LHCN-M2 (cell line): ENCODE measurements at regions not wholly inside any gene's neighbourhood (a gene's known extent, or its start where the extent isn't known, plus 50 kb on each side); places are given as distances from the start of the nearest gene placed in this dataset.
"Not testable (repeated sequence)": the region's sequence is repeated elsewhere in the genome, so short reads cannot be mapped to it uniquely, and the experiment has no call there.

ENCODE experiments used
- DNase-seq: peaks from one replicate; pipeline ENCODE4 v3.0.0-alpha.2; 2012; ENCODE audit warnings: low read depth

- DNase-seq: peak; percentile 70
Measured at GRCh38 chr5:27845248-27845647, 806.9 kb upstream of the CDH9 start.

DNA sequence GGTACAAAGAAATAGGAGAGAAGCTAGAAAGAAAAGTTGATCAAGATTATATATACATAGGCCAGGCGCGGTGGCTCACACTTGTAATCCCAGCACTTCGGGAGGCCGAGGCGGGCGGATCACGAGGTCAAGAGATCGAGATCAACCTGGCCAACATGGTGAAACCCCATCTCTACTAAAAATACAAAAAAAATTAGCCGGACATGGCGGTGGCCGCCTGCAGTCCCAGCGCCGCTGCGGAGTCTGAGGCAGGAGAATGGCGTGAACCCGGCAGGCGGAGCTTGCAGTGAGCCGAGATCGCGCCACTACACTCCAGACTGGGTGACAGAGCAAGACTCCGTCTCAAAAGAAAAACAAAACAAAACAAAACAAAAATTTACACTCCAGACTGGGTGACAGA, 798.3 kb upstream of the CDH9 start:
- DNase-seq: not testable (repeated sequence)

- no peak for DNase-seq
Measured at GRCh38 chr5:27832886-27833285, 794.5 kb upstream of the CDH9 start.

GRCh38 chr5:27830546-27830945, 792.2 kb upstream of the CDH9 start:
- DNase-seq: peak; percentile 76

GRCh38 chr5:27821681-27822080, 783.3 kb upstream of the CDH9 start:
- DNase-seq: peak; percentile 74

GRCh38 chr5:27818888-27819287, 780.5 kb upstream of the CDH9 start:
- DNase-seq: peak; percentile 76

- DNase-seq: no peak
Measured at GRCh38 chr5:27814983-27815382, 776.6 kb upstream of the CDH9 start.

- no peak for DNase-seq
Measured at GRCh38 chr5:27814286-27814685, 775.9 kb upstream of the CDH9 start.

- DNase-seq: peak; percentile 71
Measured at GRCh38 chr5:27810458-27810857, 772.1 kb upstream of the CDH9 start.

- DNase-seq: no peak
Measured at GRCh38 chr5:27797220-27797619, 758.8 kb upstream of the CDH9 start.

DNA sequence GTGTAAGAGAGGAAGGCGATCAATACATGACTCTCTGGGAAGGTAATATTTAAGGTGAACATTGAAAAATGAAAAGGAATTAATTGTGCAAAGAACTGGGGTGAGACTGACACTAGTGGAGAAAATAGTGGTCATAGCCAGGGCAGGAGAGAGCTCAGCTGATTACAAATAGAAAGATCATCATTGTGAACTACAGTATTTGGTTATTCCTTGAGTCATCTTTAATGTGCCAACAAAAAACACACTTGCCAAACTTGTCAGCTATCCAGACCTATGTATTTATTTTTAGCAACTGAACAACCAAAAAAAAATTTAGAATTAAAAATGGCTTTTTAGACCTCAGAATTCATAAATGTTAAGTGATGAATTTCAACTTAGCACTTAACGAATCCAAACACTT, 749.8 kb upstream of the CDH9 start:
- DNase-seq: peak; percentile 43

DNA sequence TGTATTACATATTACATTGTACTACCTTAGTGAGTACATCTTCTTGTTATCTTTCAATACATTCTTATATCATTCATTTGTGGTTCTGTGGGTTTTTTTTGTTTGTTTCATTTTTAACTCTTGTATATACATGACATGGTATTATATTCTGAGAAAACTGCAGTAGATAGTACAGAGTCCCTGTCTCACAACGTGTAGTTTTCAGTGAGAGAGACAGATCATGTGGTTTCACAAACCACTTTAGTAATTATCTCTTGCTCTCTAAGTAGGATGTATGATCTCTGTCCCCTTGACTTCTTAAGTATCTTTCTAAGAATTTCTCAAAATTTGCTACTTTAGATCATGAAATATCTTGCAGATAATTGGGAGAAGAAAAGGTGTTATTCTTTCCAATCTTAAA, 745.9 kb upstream of the CDH9 start:
- DNase-seq: no peak

GRCh38 chr5:27778121-27778520, 739.7 kb upstream of the CDH9 start:
- no peak for DNase-seq

DNA sequence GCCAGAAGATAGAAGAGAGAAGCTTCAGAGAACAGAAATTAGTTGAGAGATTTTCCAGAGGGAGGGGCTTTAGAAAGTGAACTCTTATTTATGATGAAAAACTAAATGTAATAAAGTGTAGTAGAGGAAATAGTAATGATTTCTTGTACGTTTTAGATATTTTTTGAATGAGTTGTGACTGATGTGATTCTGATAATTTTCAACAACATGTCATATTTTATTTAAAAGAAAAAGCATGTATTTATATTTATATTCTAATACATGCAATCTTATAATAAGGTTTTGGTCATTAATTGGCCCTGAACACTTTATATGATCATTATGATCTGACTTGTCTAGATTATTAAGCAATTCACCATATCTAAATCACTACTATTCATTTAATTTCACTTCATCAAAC, 735.2 kb upstream of the CDH9 start:
- no peak for DNase-seq

DNA sequence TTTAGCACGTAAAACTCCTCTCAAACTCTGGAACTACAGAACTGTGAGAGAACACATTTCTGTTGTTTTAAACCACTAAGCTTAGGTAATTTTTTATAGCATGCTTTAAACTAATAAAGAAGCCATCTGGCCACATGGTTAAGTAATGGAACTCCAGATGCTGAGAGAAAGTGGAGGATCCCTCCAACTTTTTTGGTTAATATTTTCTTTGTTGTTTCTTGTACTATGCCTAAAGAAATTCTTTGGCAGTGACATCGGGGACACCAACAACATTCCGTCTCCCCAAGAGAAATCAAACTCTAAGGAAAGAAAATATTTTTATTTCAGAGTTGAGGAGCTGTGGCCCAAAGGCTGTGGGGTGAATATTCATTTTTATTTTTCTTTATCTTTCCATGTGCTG, 734.8 kb upstream of the CDH9 start:
- DNase-seq: no peak

- DNase-seq: no peak
Measured at GRCh38 chr5:27769748-27770402, 731.5 kb upstream of the CDH9 start.

GRCh38 chr5:27748847-27749246, 710.5 kb upstream of the CDH9 start:
- peak; percentile 44 for DNase-seq

DNA sequence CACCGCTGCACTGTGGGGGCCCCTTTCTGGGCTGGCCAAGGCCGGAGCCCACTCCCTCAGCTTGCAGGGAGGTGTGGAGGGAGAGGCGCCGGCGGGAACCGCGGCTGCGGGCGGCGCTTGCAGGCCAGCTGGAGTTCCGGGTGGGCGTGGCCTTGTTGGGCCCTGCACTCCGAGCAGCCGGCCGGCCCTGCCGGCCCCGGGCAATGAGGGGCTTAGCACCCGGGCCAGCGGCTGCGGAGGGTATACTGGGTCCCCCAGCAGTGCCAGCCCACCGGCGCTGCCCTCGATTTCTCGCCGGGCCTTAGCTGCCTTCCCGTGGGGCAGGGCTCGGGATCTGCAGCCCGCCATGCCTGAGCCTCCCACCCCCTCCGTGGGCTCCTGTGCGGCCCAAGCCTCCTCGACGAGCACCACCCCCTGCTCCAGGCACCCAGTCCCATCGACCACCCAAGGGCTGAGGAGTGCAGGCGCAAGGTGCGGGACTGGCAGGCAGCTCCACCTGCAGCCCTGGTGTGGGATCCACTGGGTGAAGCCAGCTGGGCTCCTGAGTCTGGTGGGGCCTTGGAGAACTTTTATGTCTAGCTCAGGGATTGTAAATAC, 705.1 kb upstream of the CDH9 start:
- DNase-seq: not testable (repeated sequence)

GRCh38 chr5:27742805-27743204, 704.4 kb upstream of the CDH9 start:
- no peak for DNase-seq

DNA sequence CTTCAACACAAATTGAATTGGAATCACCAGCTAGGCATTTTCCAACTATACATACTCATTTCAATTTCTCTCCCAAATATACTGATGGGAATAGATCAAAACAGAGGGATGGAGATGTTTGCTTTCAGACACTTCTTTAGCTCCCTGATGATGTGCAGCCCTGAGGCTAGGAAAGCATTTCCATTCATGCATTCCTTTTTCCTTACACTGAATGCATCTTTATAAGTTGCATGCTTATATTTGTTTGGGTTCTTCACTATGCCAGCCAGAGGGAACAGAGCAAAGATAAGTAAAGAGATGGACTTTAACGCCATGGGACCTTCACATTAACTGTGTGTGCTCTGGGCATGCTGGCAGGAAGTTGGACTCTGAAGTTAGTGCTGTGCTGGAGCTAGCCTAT, 696.5 kb upstream of the CDH9 start:
- no peak for DNase-seq

DNA sequence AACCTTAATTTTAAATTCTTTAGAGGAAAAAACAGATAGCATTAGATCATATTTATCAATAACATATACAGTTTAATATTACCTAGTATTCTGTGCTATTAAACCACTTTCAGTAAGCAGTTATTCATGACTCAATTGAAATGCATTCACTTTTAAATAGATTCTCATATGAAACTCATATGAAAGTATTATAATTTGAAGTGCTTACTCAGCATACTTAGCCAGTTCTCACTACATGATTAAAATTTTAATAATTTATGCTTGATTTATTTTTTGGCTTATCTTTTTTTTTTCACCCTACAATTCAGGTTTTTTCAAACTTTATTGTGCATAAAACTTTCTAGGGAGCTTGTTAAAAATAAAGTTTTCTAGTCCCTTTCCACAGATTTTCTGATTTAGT, 694.9 kb upstream of the CDH9 start:
- DNase-seq: no peak

DNA sequence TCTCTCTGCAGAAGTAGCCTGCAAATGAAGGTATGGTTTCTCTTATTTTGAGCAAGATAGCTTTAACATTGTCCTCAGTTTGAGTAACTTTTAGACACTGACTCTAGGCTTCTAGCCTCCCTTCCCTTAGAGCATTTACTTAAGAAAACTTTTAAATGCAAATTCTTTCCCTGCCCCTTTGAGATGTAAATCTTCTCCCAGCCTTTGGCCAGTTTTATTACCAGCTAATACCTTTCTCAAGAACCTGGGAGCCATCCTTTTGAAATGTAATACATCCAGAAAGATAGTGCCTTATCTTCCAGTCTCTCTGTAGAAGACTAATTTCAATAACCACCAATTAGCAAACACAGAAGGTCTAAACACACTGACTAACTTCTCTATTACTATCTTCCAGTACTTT, 688.9 kb upstream of the CDH9 start:
- no peak for DNase-seq

DNA sequence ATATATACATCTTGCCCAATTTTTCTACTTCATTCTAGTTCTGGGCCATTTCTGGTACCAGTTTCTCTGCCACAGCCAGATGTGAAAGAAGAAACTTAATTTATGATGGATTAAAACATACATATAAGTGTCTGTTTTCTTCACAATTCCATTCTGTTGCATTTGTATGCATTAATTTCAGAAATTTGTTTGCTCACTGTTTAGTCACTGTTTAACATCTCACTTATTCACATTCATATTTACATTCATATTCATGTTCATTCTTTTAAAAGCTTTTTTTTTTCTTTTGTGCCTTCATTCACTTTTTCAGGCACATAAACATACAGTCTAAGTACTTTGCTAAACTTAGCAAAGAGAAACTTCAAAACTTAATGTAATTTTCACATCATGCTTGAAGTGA, 684.0 kb upstream of the CDH9 start:
- no peak for DNase-seq

GRCh38 chr5:27708534-27708933, 670.1 kb upstream of the CDH9 start:
- peak; percentile 67 for DNase-seq
